Colon (tissue), 2 donors: ENCODE measurements at regions not wholly inside any gene's neighbourhood (a gene's known extent, or its start where the extent isn't known, plus 50 kb on each side); places are given as distances from the start of the nearest gene placed in this dataset.
"Not testable (repeated sequence)": the region's sequence is repeated elsewhere in the genome, so short reads cannot be mapped to it uniquely, and the experiment has no call there.

Experiments used
- FAIRE-seq: peaks from 2 replicates; lab custom pipeline; 2012; peaks lifted over from hg19 to GRCh38; lab: Jason Lieb, UNC
- donor health status: control.
- donor health status: control.

GRCh38 chr9:105114318-105114717 is 130.1 kb upstream of the SLC44A1 start:
- FAIRE-seq: no peak

- FAIRE-seq: no peak
Measured at GRCh38 chr9:105114964-105115728, 129.3 kb upstream of the SLC44A1 start.

- FAIRE-seq: no peak
Measured at GRCh38 chr9:105116052-105116868, 128.2 kb upstream of the SLC44A1 start.

GRCh38 chr9:105117234-105117633 is 127.2 kb upstream of the SLC44A1 start:
- FAIRE-seq: no peak

- FAIRE-seq: no peak
Measured at GRCh38 chr9:105118636-105119035, 125.8 kb upstream of the SLC44A1 start.

- no peak for FAIRE-seq
Measured at GRCh38 chr9:105119156-105119555, 125.3 kb upstream of the SLC44A1 start.

GRCh38 chr9:105121861-105122430 is 122.5 kb upstream of the SLC44A1 start:
- FAIRE-seq: no peak

GRCh38 chr9:105124598-105124997 is 119.9 kb upstream of the SLC44A1 start:
- not testable (repeated sequence) for FAIRE-seq

- FAIRE-seq: no peak
Measured at GRCh38 chr9:105126226-105126625, 118.2 kb upstream of the SLC44A1 start.

GRCh38 chr9:105127863-105128220 is 116.6 kb upstream of the SLC44A1 start:
- FAIRE-seq: no peak

- no peak for FAIRE-seq
Measured at GRCh38 chr9:105128908-105129600, 115.4 kb upstream of the SLC44A1 start.

- no peak for FAIRE-seq
Measured at GRCh38 chr9:105129731-105130130, 114.7 kb upstream of the SLC44A1 start.

- FAIRE-seq: no peak
Measured at GRCh38 chr9:105131981-105132380, 112.5 kb upstream of the SLC44A1 start.

- FAIRE-seq: no peak
Measured at GRCh38 chr9:105132606-105133005, 111.8 kb upstream of the SLC44A1 start.

- no peak for FAIRE-seq
Measured at GRCh38 chr9:105138306-105138801, 106.1 kb upstream of the SLC44A1 start.

GRCh38 chr9:105141146-105141975 is 103.1 kb upstream of the SLC44A1 start:
- no peak for FAIRE-seq

GRCh38 chr9:105141976-105142250 is 102.5 kb upstream of the SLC44A1 start:
- FAIRE-seq: no peak

GRCh38 chr9:105142406-105143135 is 101.9 kb upstream of the SLC44A1 start:
- no peak for FAIRE-seq

GRCh38 chr9:105143136-105143430 is 101.4 kb upstream of the SLC44A1 start:
- no peak for FAIRE-seq

- FAIRE-seq: no peak
Measured at GRCh38 chr9:105144076-105144475, 100.4 kb upstream of the SLC44A1 start.

GRCh38 chr9:105144841-105145240 is 99.6 kb upstream of the SLC44A1 start:
- FAIRE-seq: no peak
